Testis (tissue), 2 donors: ENCODE measurements at regions not wholly inside any gene's neighbourhood (a gene's known extent, or its start where the extent isn't known, plus 50 kb on each side); places are given as distances from the start of the nearest gene placed in this dataset.

ENCODE experiments used
- CTCF ChIP-seq, 3 experiments: fragments of 450-650 bp in 2 of 3; fragments of 200-600 bp in 1 of 3; sonication (generic) in 1 of 3; IDR thresholded peaks; one replicate each; pipeline ENCODE4 v1.5.1; 2016 to 2019; ENCODE audit warnings: antibody characterized with exemption in 3 of 3, mild to moderate bottlenecking in 2 of 3, moderate library complexity in 1 of 3
- POLR2A ChIP-seq: fragments of 450-650 bp; IDR thresholded peaks from one replicate; pipeline ENCODE4 v1.6.1; 2017; ENCODE audit warnings: antibody characterized with exemption, mild to moderate bottlenecking, moderate library complexity

- TF ChIP-seq CTCF (IDR thresholded peaks at IDR 0.05), result no peak
- no peak for TF ChIP-seq POLR2A
Measured at GRCh38 chr22:48259991-48260670, 1497.7 kb downstream of the TBC1D22A start.
